Thyroid gland (tissue), 4 donors: ENCODE measurements at regions not wholly inside any gene's neighbourhood (a gene's known extent, or its start where the extent isn't known, plus 50 kb on each side); places are given as distances from the start of the nearest gene placed in this dataset.

Source experiments
- DNase-seq, 2 donors: peaks; one replicate each; pipeline ENCODE4 v3.0.0-alpha.2; 2019
- H3K27ac ChIP-seq, 3 donors: fragments of 200-600 bp; sonication (generic); 1 replicate in 2 of 3; 2 replicates in 1 of 3; pipeline ENCODE4 v1.5.1; 2016 to 2019; ENCODE audit warnings: mild to moderate bottlenecking in 1 of 3, moderate library complexity in 1 of 3
- H3K27me3 ChIP-seq: fragments of 200-600 bp; sonication (generic); one replicate; pipeline ENCODE4 v1.5.1; 2019
- H3K36me3 ChIP-seq, 2 donors: fragments of 200-600 bp; sonication (generic); one replicate each; pipeline ENCODE4 v1.5.1; 2016 to 2019
- H3K4me1 ChIP-seq, 2 donors: fragments of 200-600 bp; sonication (generic); one replicate each; pipeline ENCODE4 v1.5.1; 2017 to 2019
- H3K4me3 ChIP-seq, 3 donors: fragments of 200-600 bp; sonication (generic); replicated peaks in 1 of 3; 1 replicate in 2 of 3; 2 replicates in 1 of 3; pipeline ENCODE4 v1.5.1; 2016; ENCODE audit warnings: mild to moderate bottlenecking in 1 of 3
- H3K9me3 ChIP-seq: fragments of 200-600 bp; sonication (generic); one replicate; pipeline ENCODE4 v1.5.1; 2017
- POLR2A ChIP-seq, 2 donors: fragments of 450-650 bp; IDR thresholded peaks; one replicate each; pipeline ENCODE4 v1.6.1; 2017; ENCODE audit warnings: antibody characterized with exemption in 2 of 2, mild to moderate bottlenecking in 2 of 2, moderate library complexity in 1 of 2
- WGBS, 2 donors: methylation state at CpG; one replicate each; pipeline ENCODE4 v1.1.5; 2017; 5-methylcytosine and 5-hydroxymethylcytosine counted together
- intact Hi-C: fragments of 100-400 bp; cut with DNase I; formaldehyde crosslinking; loops from one replicate; pipeline ENCODE4 v1.15.1; 2023
- TF ChIP-seq, protein P1 (sequence below), 6 experiments: fragments of 200-600 bp in 3 of 6; fragments of 450-650 bp in 3 of 6; sonication (generic) in 3 of 6; IDR thresholded peaks; one replicate each; pipeline ENCODE4 v1.5.1; 2016 to 2019; ENCODE audit warnings: antibody characterized with exemption in 6 of 6, mild to moderate bottlenecking in 2 of 6, inconsistent platforms in 1 of 6, moderate library complexity in 1 of 6

DNA sequence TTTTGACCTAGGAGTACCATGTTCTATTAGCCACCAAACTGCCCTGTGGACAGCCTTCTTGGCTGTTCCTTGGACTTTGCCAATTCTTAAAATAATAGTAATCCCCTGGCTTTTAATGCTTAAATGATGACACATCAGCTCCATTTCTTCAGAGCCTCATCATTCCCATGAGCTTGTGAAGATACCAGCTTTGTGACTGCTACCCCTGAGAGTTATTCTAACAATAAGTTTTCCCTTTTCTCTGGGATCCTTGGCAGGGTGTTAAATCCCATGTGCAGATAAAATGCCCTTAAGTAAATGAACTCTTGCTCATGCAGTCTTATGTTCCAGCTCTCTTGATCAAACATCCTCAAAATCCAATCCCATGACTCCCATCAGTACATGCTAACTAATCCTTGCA is 415.3 kb downstream of the CETN3 start:
- H3K27me3 ChIP-seq = no peaks in the 10 kb centered on the region
- H3K36me3 ChIP-seq = no peaks in the 10 kb centered on the region
- H3K27ac ChIP-seq = no peak overlapping the region
- no peaks in the 10 kb centered on the region for H3K9me3 ChIP-seq
- no peak overlapping the region for H3K4me3 ChIP-seq
- no peak for DNase-seq
- intact Hi-C loops = no loop called here
- no peak for TF ChIP-seq POLR2A (IDR thresholded peaks at IDR 0.05)
- TF ChIP-seq, protein P1, sequence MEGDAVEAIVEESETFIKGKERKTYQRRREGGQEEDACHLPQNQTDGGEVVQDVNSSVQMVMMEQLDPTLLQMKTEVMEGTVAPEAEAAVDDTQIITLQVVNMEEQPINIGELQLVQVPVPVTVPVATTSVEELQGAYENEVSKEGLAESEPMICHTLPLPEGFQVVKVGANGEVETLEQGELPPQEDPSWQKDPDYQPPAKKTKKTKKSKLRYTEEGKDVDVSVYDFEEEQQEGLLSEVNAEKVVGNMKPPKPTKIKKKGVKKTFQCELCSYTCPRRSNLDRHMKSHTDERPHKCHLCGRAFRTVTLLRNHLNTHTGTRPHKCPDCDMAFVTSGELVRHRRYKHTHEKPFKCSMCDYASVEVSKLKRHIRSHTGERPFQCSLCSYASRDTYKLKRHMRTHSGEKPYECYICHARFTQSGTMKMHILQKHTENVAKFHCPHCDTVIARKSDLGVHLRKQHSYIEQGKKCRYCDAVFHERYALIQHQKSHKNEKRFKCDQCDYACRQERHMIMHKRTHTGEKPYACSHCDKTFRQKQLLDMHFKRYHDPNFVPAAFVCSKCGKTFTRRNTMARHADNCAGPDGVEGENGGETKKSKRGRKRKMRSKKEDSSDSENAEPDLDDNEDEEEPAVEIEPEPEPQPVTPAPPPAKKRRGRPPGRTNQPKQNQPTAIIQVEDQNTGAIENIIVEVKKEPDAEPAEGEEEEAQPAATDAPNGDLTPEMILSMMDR (IDR thresholded peaks at IDR 0.05) = no peak
- no peaks in the 10 kb centered on the region for H3K4me1 ChIP-seq

DNA sequence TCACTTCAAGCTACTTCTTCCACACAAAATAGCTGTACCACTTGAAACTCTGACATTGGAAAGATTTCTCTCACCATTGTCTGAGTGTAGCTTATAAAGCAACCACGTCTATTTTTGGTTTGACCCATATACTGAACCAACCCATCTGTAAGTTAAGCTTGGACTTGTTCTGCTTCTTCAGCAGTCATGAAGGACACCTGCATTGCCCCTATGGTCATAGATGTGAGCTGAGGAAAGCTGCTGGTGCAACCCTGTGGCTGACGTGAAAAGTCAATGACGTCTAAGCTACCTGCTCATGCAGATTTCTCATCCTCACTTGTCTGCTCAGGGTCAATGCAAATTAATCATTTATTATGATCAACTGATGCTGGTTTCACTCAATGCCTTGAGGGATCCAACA is 417.4 kb downstream of the CETN3 start:
- Histone ChIP-seq H3K36me3 (no peaks in the 10 kb centered on the region), H3K4me1 (no peaks in the 10 kb centered on the region), H3K27ac (no peak overlapping the region), H3K27me3 (no peaks in the 10 kb centered on the region), H3K9me3 (no peaks in the 10 kb centered on the region), H3K4me3 (no peak overlapping the region)
- no peak for DNase-seq
- intact Hi-C loops = no loop called here
- TF ChIP-seq, protein P1 (IDR thresholded peaks at IDR 0.05) = no peak
- TF ChIP-seq POLR2A (IDR thresholded peaks at IDR 0.05) = no peak
- WGBS, 2 donors = 90 to 91% methylated on average over 3 of the region's 3 CpGs

DNA sequence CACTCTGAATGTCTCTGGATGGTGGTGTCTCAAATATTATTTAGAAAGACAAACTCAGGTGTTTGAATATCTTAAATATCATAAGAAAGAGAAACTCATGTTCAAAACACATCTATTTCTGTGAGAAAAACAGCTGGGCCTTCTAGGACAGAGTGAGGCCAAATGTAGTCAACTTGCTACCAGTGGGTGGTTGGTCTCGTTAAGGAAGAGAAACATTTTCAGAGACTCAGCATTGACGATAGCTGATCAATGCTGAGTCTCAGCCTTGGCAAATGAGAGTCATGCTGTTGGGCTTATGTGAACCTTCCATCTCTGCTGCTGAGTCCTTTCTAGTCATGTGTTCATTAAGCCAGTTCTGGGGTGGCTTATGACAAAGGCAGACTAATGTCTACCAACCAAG is 418.0 kb downstream of the CETN3 start:
- H3K4me1 ChIP-seq = no peaks in the 10 kb centered on the region
- no peaks in the 10 kb centered on the region for H3K9me3 ChIP-seq
- 90 to 100% methylated on average over 2 of the region's 2 CpGs for WGBS, 2 donors
- H3K36me3 ChIP-seq = no peaks in the 10 kb centered on the region
- TF ChIP-seq POLR2A (IDR thresholded peaks at IDR 0.05) = no peak
- TF ChIP-seq, protein P1 (IDR thresholded peaks at IDR 0.05) = no peak
- DNase-seq = no peak
- no peaks in the 10 kb centered on the region for H3K27me3 ChIP-seq
- H3K27ac ChIP-seq = no peak overlapping the region
- intact Hi-C loops = no loop called here
- no peak overlapping the region for H3K4me3 ChIP-seq

DNA sequence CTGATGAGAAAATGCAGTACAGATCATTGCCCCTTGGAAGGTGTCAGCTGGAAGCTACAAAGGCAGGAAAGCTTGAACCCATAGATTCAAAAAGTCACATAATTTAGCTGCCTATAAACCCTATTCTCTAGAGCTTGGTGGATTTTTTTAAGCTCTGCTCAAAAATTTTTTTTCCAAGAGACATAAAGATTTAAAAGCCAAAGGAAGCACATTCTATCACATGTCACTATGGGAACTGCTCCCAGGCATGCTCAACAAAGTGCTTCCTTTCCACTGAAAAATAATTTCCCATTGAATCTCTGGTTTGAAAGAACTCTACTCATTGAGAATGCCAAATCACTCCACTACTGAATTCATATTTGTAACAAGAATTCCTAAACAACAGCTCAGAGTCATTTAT is 419.8 kb downstream of the CETN3 start:
- Histone ChIP-seq H3K4me3 (no peak overlapping the region), H3K9me3 (no peaks in the 10 kb centered on the region), H3K36me3 (no peaks in the 10 kb centered on the region), H3K27me3 (no peaks in the 10 kb centered on the region), H3K27ac (peak overlapping the region in 2 of 3 donors; percentile 34 to 51), H3K4me1 (no peaks in the 10 kb centered on the region)
- no peak for DNase-seq
- intact Hi-C loops = no loop called here
- no peak for TF ChIP-seq POLR2A (IDR thresholded peaks at IDR 0.05)
- TF ChIP-seq, protein P1 (IDR thresholded peaks at IDR 0.05) = no peak

DNA sequence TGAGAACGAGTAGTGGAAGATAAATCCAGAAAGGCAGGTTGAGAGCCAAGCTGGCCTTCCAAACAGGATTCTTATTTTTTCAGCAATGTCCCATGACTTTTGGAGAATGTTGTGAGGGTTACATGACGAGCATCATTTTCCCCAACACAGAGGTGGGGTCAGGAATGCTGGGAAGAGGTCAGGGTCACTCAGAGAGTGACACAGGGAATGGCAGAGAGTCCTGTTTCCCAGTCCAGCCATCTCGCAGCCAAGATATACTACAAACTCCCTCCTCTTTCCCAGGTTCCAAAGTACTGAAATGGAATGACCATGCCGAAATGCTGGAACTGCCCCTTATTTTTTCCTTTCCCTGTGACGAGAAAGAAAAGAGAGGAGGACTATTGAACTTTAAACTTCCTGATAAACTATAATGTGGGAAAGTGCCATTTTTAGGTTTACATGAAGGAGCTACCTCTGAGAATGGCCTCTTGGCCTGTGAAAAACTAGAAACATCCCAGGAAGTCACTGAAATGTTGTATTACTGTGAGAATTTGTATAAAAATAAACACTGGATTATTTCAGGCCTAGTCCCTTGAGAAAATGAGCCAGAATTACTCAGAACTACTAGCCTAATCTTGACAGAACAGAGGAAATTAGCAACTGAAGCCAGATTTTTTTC is 420.4 kb downstream of the CETN3 start:
- Histone ChIP-seq H3K4me1 (no peaks in the 10 kb centered on the region), H3K9me3 (no peaks in the 10 kb centered on the region), H3K27me3 (no peaks in the 10 kb centered on the region), H3K27ac (peak overlapping the region in 2 of 3 donors; percentile 34 to 51), H3K36me3 (no peaks in the 10 kb centered on the region), H3K4me3 (no peak overlapping the region)
- TF ChIP-seq, protein P1 (IDR thresholded peaks at IDR 0.05) = no peak
- TF ChIP-seq POLR2A (IDR thresholded peaks at IDR 0.05) = no peak
- intact Hi-C loops = no loop called here
- WGBS, 2 donors = 54 to 62% methylated on average over 5 of the region's 5 CpGs
- no peak for DNase-seq
